H1 (cell line): ENCODE measurements at regions not wholly inside any gene's neighbourhood (a gene's known extent, or its start where the extent isn't known, plus 50 kb on each side); places are given as distances from the start of the nearest gene placed in this dataset.

Experiments
- CTCF ChIA-PET: fragments of 300-600 bp; sonication (Branson Sonifier 250); formaldehyde crosslinking; loops from one replicate; lab custom pipeline; 2021; ENCODE audit not compliant: partially characterized antibody; lab: Charles Lee
- POLR2A ChIA-PET: fragments of 300-600 bp; sonication (Branson Sonifier 250); formaldehyde crosslinking; loops from one replicate; lab custom pipeline; 2021; ENCODE audit warnings: inconsistent platforms; ENCODE audit not compliant: partially characterized antibody; lab: Charles Lee
- DNase-seq, 2 experiments: peaks; one replicate each; pipeline versions ENCODE4 v3.0.0 to v3.0.0-alpha.2; 2010 to 2022; ENCODE audit warnings: low spot score in 2 of 2, low read depth in 1 of 2, mixed read lengths in 1 of 2
- FAIRE-seq: peaks from 2 replicates; lab custom pipeline; 2011; peaks lifted over from hg19 to GRCh38; lab: Jason Lieb, UNC
- H2AFZ ChIP-seq: 2 replicates; pipeline ENCODE4 v1.8.1; 2012; ENCODE audit warnings: low read length, inconsistent platforms
- H2AK5ac ChIP-seq: 2 replicates; pipeline ENCODE4 v1.6.1; 2013; ENCODE audit warnings: low read depth, low read length
- H2BK120ac ChIP-seq: replicated peaks from 2 replicates; pipeline ENCODE3; 2013; ENCODE audit warnings: low read depth, low read length, inconsistent platforms
- H2BK12ac ChIP-seq: 2 replicates; pipeline ENCODE4 v1.6.1; 2013; ENCODE audit warnings: low read depth, low read length
- H2BK15ac ChIP-seq: 2 replicates; pipeline ENCODE4 v1.6.1; 2013; ENCODE audit warnings: low read length
- H2BK20ac ChIP-seq: 2 replicates; pipeline ENCODE4 v1.6.1; 2013; ENCODE audit warnings: low read length
- H2BK5ac ChIP-seq: 2 replicates; pipeline ENCODE4 v1.6.1; 2013; ENCODE audit warnings: low read depth, low read length
- H3K14ac ChIP-seq: 2 replicates; pipeline ENCODE4 v1.6.1; 2013; ENCODE audit warnings: inconsistent platforms; ENCODE audit not compliant: insufficient read length
- H3K18ac ChIP-seq: 2 replicates; pipeline ENCODE4 v1.6.1; 2013; ENCODE audit warnings: low read length; ENCODE audit errors: extremely low read depth
- H3K23ac ChIP-seq: 2 replicates; pipeline ENCODE4 v1.6.1; 2013; ENCODE audit warnings: inconsistent platforms; ENCODE audit not compliant: insufficient read length
- H3K23me2 ChIP-seq: 2 replicates; pipeline ENCODE4 v1.6.1; 2013; ENCODE audit warnings: low read depth, low read length
- H3K27ac ChIP-seq: 2 replicates; pipeline ENCODE4 v1.6.1; 2011; ENCODE audit warnings: low read depth, low read length, inconsistent platforms
- H3K27me3 ChIP-seq, 4 experiments: replicated peaks in 1 of 4; 1 replicate in 1 of 4; 2 replicates in 3 of 4; pipeline versions ENCODE4 v1.6.1 to v1.8.1; 2011 to 2013; ENCODE audit warnings: low read length in 3 of 4, mild to moderate bottlenecking in 3 of 4, inconsistent platforms in 2 of 4, mixed read lengths in 2 of 4, moderate library complexity in 1 of 4; ENCODE audit not compliant: control insufficient read depth in 3 of 4, insufficient read depth in 3 of 4; ENCODE audit errors: extremely low read depth in 1 of 4
- H3K36me3 ChIP-seq, 4 experiments: 2 replicates each; pipeline versions ENCODE4 v1.6.1 to v1.8.1; 2011 to 2013; ENCODE audit warnings: mild to moderate bottlenecking in 4 of 4, low read length in 3 of 4, moderate library complexity in 2 of 4, control low read depth in 1 of 4, inconsistent platforms in 1 of 4; ENCODE audit not compliant: insufficient read depth in 4 of 4, control insufficient read depth in 2 of 4
- H3K4ac ChIP-seq: replicated peaks from 2 replicates; pipeline ENCODE3; 2013; ENCODE audit warnings: low read length, low read depth, mixed read lengths, inconsistent platforms; ENCODE audit not compliant: insufficient read length
- H3K4me1 ChIP-seq, 4 experiments: replicated peaks in 1 of 4; 1 replicate in 1 of 4; 2 replicates in 3 of 4; pipeline versions ENCODE4 v1.6.1 to v1.8.1; 2011 to 2013; ENCODE audit warnings: low read length in 3 of 4, inconsistent platforms in 2 of 4, mixed read lengths in 1 of 4; ENCODE audit not compliant: insufficient read depth in 4 of 4, control insufficient read depth in 3 of 4
- H3K4me2 ChIP-seq, 2 experiments: 2 replicates each; pipeline versions ENCODE4 v1.6.1 to v1.8.1; 2011 to 2013; ENCODE audit warnings: low read depth in 2 of 2, low read length in 2 of 2, control low read depth in 1 of 2, inconsistent platforms in 1 of 2, mild to moderate bottlenecking in 1 of 2; ENCODE audit not compliant: insufficient read depth in 1 of 2
- H3K4me3 ChIP-seq, 4 experiments: fragments of 200-600, 300-600 bp in 1 of 4; sonication (generic), shearing (Covaris generic), sonication (Bioruptor Twin) in 1 of 4; 2 replicates each; pipeline versions ENCODE4 v1.5.1 to v1.8.1; 2011 to 2016; ENCODE audit warnings: low read length in 4 of 4, low read depth in 3 of 4, control low read depth in 2 of 4, inconsistent platforms in 2 of 4, mild to moderate bottlenecking in 2 of 4, mixed read lengths in 1 of 4, moderate library complexity in 1 of 4; ENCODE audit not compliant: insufficient read depth in 2 of 4; ENCODE audit errors: extremely low read depth in 1 of 4
- H3K56ac ChIP-seq: replicated peaks from 2 replicates; pipeline ENCODE3; 2013; ENCODE audit warnings: low read depth, mild to moderate bottlenecking, mixed read lengths, low read length, inconsistent platforms; ENCODE audit not compliant: insufficient read length
- H3K79me1 ChIP-seq: 2 replicates; pipeline ENCODE4 v1.6.1; 2013; ENCODE audit warnings: low read depth, low read length, control low read depth
- H3K79me2 ChIP-seq, 2 experiments: 2 replicates each; pipeline versions ENCODE4 v1.6.1 to v1.8.1; 2012 to 2013; ENCODE audit warnings: low read length in 2 of 2, mild to moderate bottlenecking in 2 of 2, inconsistent platforms in 1 of 2; ENCODE audit not compliant: insufficient read depth in 2 of 2, control insufficient read depth in 1 of 2
- H3K9ac ChIP-seq, 4 experiments: replicated peaks in 1 of 4; 1 replicate in 1 of 4; 2 replicates in 3 of 4; pipeline versions ENCODE4 v1.6.1 to v1.8.1; 2011 to 2013; ENCODE audit warnings: low read depth in 3 of 4, low read length in 3 of 4, control low read depth in 2 of 4, mild to moderate bottlenecking in 2 of 4, moderate library complexity in 2 of 4, inconsistent platforms in 1 of 4; ENCODE audit errors: extremely low read depth in 1 of 4
- H3K9me3 ChIP-seq, 2 experiments: 2 replicates each; pipeline versions ENCODE4 v1.6.1 to v1.8.1; 2012 to 2013; ENCODE audit warnings: mild to moderate bottlenecking in 2 of 2, moderate library complexity in 2 of 2, control low read depth in 1 of 2, inconsistent platforms in 1 of 2, low read depth in 1 of 2, low read length in 1 of 2, mixed read lengths in 1 of 2; ENCODE audit not compliant: insufficient read depth in 2 of 2
- H4K20me1 ChIP-seq, 2 experiments: replicated peaks in 1 of 2; 2 replicates each; pipeline versions ENCODE3 to v1.8.1; 2011 to 2013; ENCODE audit warnings: inconsistent platforms in 2 of 2, low read length in 2 of 2, mild to moderate bottlenecking in 1 of 2; ENCODE audit not compliant: insufficient read depth in 2 of 2, control insufficient read depth in 1 of 2
- H4K5ac ChIP-seq: 2 replicates; pipeline ENCODE4 v1.6.1; 2013; ENCODE audit warnings: low read length, low read depth, mixed read lengths, inconsistent platforms; ENCODE audit not compliant: insufficient read length
- H4K8ac ChIP-seq: 2 replicates; pipeline ENCODE4 v1.8.0; 2013; ENCODE audit warnings: mild to moderate bottlenecking, moderate library complexity, low read length, inconsistent platforms; ENCODE audit not compliant: insufficient read depth; ENCODE audit errors: extremely low read depth
- H4K91ac ChIP-seq: replicated peaks from 2 replicates; pipeline ENCODE3; 2013; ENCODE audit warnings: low read length, mixed read lengths, inconsistent platforms; ENCODE audit not compliant: insufficient read length
- CHD2 ChIP-seq: IDR thresholded peaks from 2 replicates; pipeline ENCODE4 v1.6.1; 2012; ENCODE audit warnings: low read length, improper control_type of control experiment
- CREB1 ChIP-seq: IDR thresholded peaks from 2 replicates; pipeline ENCODE4 v1.6.1; 2012; ENCODE audit warnings: inconsistent platforms
- HDAC6 ChIP-seq: IDR thresholded peaks from one replicate; pipeline ENCODE4 v1.7.1; 2012; ENCODE audit warnings: low read depth, mild to moderate bottlenecking, inconsistent platforms, low read length, moderate library complexity
- KDM5A ChIP-seq: fragments of 200-600 bp; IDR thresholded peaks from 2 replicates; pipeline ENCODE4 v1.7.1; 2012; ENCODE audit warnings: mild to moderate bottlenecking, low read length, inconsistent platforms, mixed read lengths
- SIN3A ChIP-seq, 2 experiments: IDR thresholded peaks in 1 of 2; conservative IDR thresholded peaks in 1 of 2; 2 replicates each; pipeline ENCODE4 v1.6.1; 2011 to 2012; ENCODE audit warnings: low read length in 2 of 2, improper control_type of control experiment in 1 of 2, low read depth in 1 of 2, mild to moderate bottlenecking in 1 of 2
- SUZ12 ChIP-seq: fragments of 200-600 bp; sonication (generic); IDR thresholded peaks from 2 replicates; pipeline ENCODE4 v1.6.1; 2012; ENCODE audit warnings: mild to moderate bottlenecking, inconsistent platforms, low read length, moderate library complexity, mixed read lengths
- whole genome bisulfite sequencing, 2 experiments: shearing (Covaris generic) in 1 of 2; methylation state at CpG; one replicate each; pipeline versions ENCODE4 v1.1.6 to v1.1.7; 2013 to 2015; ENCODE audit warnings: low lambda C conversion rate in 2 of 2, mixed read lengths in 2 of 2, inconsistent platforms in 1 of 2, low coverage in 1 of 2, missing lambda C conversion rate in 1 of 2; ENCODE audit not compliant: insufficient replicate concordance in 2 of 2, insufficient coverage in 1 of 2, insufficient read length in 1 of 2; ENCODE audit errors: extremely low coverage in 1 of 2, missing lambda C conversion rate in 1 of 2; 5-methylcytosine and 5-hydroxymethylcytosine counted together

DNA sequence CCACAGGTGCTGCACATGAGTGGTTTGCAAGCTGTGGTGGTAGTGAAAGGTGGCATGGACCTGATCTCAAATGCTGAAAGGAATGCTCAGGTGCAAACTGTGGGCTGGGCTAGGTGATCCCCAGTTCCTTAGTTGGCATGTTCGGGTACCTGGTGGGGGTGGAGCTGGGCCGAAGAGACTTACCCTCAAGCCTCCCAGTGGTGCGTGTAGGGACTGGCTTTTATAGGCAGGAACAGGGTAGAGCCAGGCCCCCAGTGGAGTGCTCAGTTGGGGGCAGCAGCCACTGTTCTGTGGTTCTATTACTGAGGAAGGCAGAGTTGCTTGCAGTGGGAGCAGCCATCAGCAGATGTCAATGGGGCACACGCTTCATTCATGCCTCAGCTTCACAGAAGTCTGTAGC, 399.8 kb downstream of the HTR1B start:
- H3K4me3 ChIP-seq: no peak overlapping the region
- no peaks in the 10 kb centered on the region for H3K79me1 ChIP-seq
- H4K5ac ChIP-seq: no peak overlapping the region
- H4K8ac ChIP-seq: no peak overlapping the region
- H2BK15ac ChIP-seq: no peak overlapping the region
- H2BK12ac ChIP-seq: no peak overlapping the region
- DNase-seq: no peak
- H3K56ac ChIP-seq: no peak overlapping the region
- H3K9ac ChIP-seq: no peak overlapping the region
- no peaks in the 10 kb centered on the region for H4K20me1 ChIP-seq
- no peak overlapping the region for H2BK120ac ChIP-seq
- ChIA-PET POLR2A (no interaction called here), CTCF (no interaction called here)
- no peak overlapping the region for H3K27ac ChIP-seq
- H4K91ac ChIP-seq: no peak overlapping the region
- no peak overlapping the region for H2BK20ac ChIP-seq
- no peaks in the 10 kb centered on the region for H3K23me2 ChIP-seq
- no peak overlapping the region for H3K4me2 ChIP-seq
- 78% methylated on average over 4 of the region's 4 CpGs; no CpG with 5 or more reads in 1 of the 2 experiments for WGBS, 2 experiments
- H3K14ac ChIP-seq: no peak overlapping the region
- TF ChIP-seq KDM5A (no peak), SIN3A (conservative IDR thresholded peaks at IDR 0.05 in 1 of 2, IDR thresholded peaks at IDR 0.05 in 1 of 2; ENCODE audit: low read depth in 1 of 2, low read length in 2 of 2) (no peak), SUZ12 (no peak), CHD2 (no peak), HDAC6 (no peak), CREB1 (no peak)
- H3K9me3 ChIP-seq: no peaks in the 10 kb centered on the region
- no peaks in the 10 kb centered on the region for H3K27me3 ChIP-seq
- H2BK5ac ChIP-seq: no peak overlapping the region
- FAIRE-seq: no peak
- H3K4me1 ChIP-seq: no peaks in the 10 kb centered on the region
- no peak overlapping the region for H2AK5ac ChIP-seq
- H2AFZ ChIP-seq: no peak overlapping the region
- H3K23ac ChIP-seq: no peak overlapping the region
- H3K18ac ChIP-seq: no peak overlapping the region
- H3K4ac ChIP-seq: no peak overlapping the region
- no peaks in the 10 kb centered on the region for H3K36me3 ChIP-seq
- no peaks in the 10 kb centered on the region for H3K79me2 ChIP-seq
